T-cell (primary cell): ENCODE measurements at regions not wholly inside any gene's neighbourhood (a gene's known extent, or its start where the extent isn't known, plus 50 kb on each side); places are given as distances from the start of the nearest gene placed in this dataset.

Experiments used
- ATAC-seq, 4 experiments: fragments of 200-7000 bp in 3 of 4; fragments of 150-1000 bp in 1 of 4; cut with Tn5 transposase; replicated peaks in 1 of 4; 1 replicate in 3 of 4; 2 replicates in 1 of 4; pipeline ENCODE4 v1.10.0; 2021; ENCODE audit warnings: moderate library complexity in 3 of 4, mild to moderate bottlenecking in 2 of 4, moderate number of reproducible peaks in 1 of 4
- CTCF ChIA-PET, 2 donors: fragments of 300-600 bp; sonication (Branson Sonifier 250); formaldehyde crosslinking; loops; one replicate each; lab custom pipeline; 2022; ENCODE audit warnings: antibody characterized with exemption in 2 of 2; lab: Charles Lee
- POLR2A ChIA-PET, 2 donors: fragments of 300-600 bp; sonication (Branson Sonifier 250); formaldehyde crosslinking; loops; one replicate each; lab custom pipeline; 2022; ENCODE audit warnings: antibody characterized with exemption in 2 of 2; lab: Charles Lee
- DNase-seq, 35 experiments: peaks; one replicate each; pipeline versions ENCODE4 v3.0.0 to v3.0.0-alpha.2; 2013 to 2023
- H3K27ac ChIP-seq: one replicate; pipeline ENCODE4 v1.5.1; 2013; ENCODE audit warnings: low read length
- H3K27me3 ChIP-seq, 2 experiments: replicated peaks in 1 of 2; 1 replicate in 1 of 2; 2 replicates in 1 of 2; pipeline versions ENCODE4 v1.6.1 to v1.7.0; 2013; ENCODE audit warnings: low read length in 1 of 2, mixed read lengths in 1 of 2; ENCODE audit not compliant: control insufficient read depth in 2 of 2, insufficient read depth in 2 of 2; ENCODE audit errors: extremely low read depth in 1 of 2
- H3K36me3 ChIP-seq, 2 donors: 1 replicate in 1 of 2; 2 replicates in 1 of 2; pipeline versions ENCODE4 v1.6.1 to v1.7.0; 2013; ENCODE audit warnings: low read length in 1 of 2; ENCODE audit not compliant: control insufficient read depth in 2 of 2, insufficient read depth in 1 of 2; ENCODE audit errors: extremely low read depth in 1 of 2
- H3K4me1 ChIP-seq, 2 experiments: 1 replicate in 1 of 2; 2 replicates in 1 of 2; pipeline versions ENCODE4 v1.6.1 to v1.7.0; 2013; ENCODE audit warnings: low read length in 2 of 2, mixed read lengths in 1 of 2; ENCODE audit not compliant: insufficient read depth in 2 of 2, control insufficient read depth in 1 of 2; ENCODE audit errors: extremely low read depth in 1 of 2
- H3K4me3 ChIP-seq, 2 donors: 1 replicate in 1 of 2; 2 replicates in 1 of 2; pipeline versions ENCODE4 v1.5.1 to v1.7.0; 2013; ENCODE audit warnings: mild to moderate bottlenecking in 2 of 2, low read length in 1 of 2, moderate library complexity in 1 of 2; ENCODE audit not compliant: control insufficient read depth in 1 of 2; ENCODE audit errors: extremely low read depth in 1 of 2
- H3K9me3 ChIP-seq: 2 replicates; pipeline ENCODE4 v1.7.0; 2013
- H3K27ac Mint-ChIP-seq, 2 donors: one replicate each; pipeline ENCODE4 v1.8.0; 2020 to 2021; ENCODE audit warnings: mild to moderate bottlenecking in 2 of 2, mixed read lengths in 2 of 2
- H3K27me3 Mint-ChIP-seq, 2 donors: one replicate each; pipeline ENCODE4 v1.8.0; 2021 to 2022; ENCODE audit warnings: mixed read lengths in 2 of 2
- H3K36me3 Mint-ChIP-seq: one replicate; pipeline ENCODE4 v1.8.0; 2021; ENCODE audit warnings: mixed read lengths
- H3K4me1 Mint-ChIP-seq, 3 donors: one replicate each; pipeline ENCODE4 v1.8.0; 2020 to 2022; ENCODE audit warnings: mixed read lengths in 3 of 3, mild to moderate bottlenecking in 1 of 3
- H3K4me3 Mint-ChIP-seq, 3 donors: one replicate each; pipeline ENCODE4 v1.8.0; 2020 to 2022; ENCODE audit warnings: mild to moderate bottlenecking in 3 of 3, mixed read lengths in 3 of 3, moderate library complexity in 3 of 3
- H3K9me3 Mint-ChIP-seq, 3 donors: one replicate each; pipeline ENCODE4 v1.8.0; 2020 to 2022; ENCODE audit warnings: mixed read lengths in 3 of 3
- WGBS: methylation state at CpG from one replicate; pipeline ENCODE4 v1.1.5; 2013; ENCODE audit warnings: missing lambda C conversion rate; ENCODE audit not compliant: insufficient coverage; 5-methylcytosine and 5-hydroxymethylcytosine counted together

- peaks cover 20 to 33% of the 10 kb centered on the region in 2 donors for H3K27me3 Mint-ChIP-seq
- H3K9me3 ChIP-seq, result no peaks in the 10 kb centered on the region
Observed at GRCh38 chr7:134367956-134368749, 51.4 kb upstream of the SLC35B4 start.

More at GRCh38 chr7:134367956-134368749, 51.4 kb upstream of the SLC35B4 start:
- Mint-ChIP-seq H3K4me1 (no peaks in the 10 kb centered on the region), H3K36me3 (no peaks in the 10 kb centered on the region), H3K4me3 (no peak overlapping the region), H3K27ac (no peak overlapping the region), H3K9me3 (no peaks in the 10 kb centered on the region)
- POLR2A ChIA-PET, result no interaction called here
- no peaks in the 10 kb centered on the region for H3K4me1 ChIP-seq
- H3K4me3 ChIP-seq, result no peak overlapping the region
- no peak for ATAC-seq
- CTCF ChIA-PET, result no interaction called here
- no peak overlapping the region for H3K27ac ChIP-seq
- no peaks in the 10 kb centered on the region for H3K36me3 ChIP-seq
- DNase-seq, result no peak
- peaks cover 0 to 9% of the 10 kb centered on the region in 2 experiments for H3K27me3 ChIP-seq
- no CpG with 5 or more reads among the region's 5 CpGs for WGBS
